Activated CD4-positive, CD25-positive, alpha-beta regulatory T cell treated with anti-CD3 and anti-CD28 coated beads, Interleukin-2, amount 50 U/mL, for 72 hours (primary cell): ENCODE measurements at regions not wholly inside any gene's neighbourhood (a gene's known extent, or its start where the extent isn't known, plus 50 kb on each side); places are given as distances from the start of the nearest gene placed in this dataset.
"Not testable (repeated sequence)": the region's sequence is repeated elsewhere in the genome, so short reads cannot be mapped to it uniquely, and the experiment has no call there.

ENCODE experiments used
- DNase-seq: peaks from one replicate; pipeline ENCODE4 v3.0.0; 2021

GRCh38 chr10:6713716-6714115 is 133.6 kb upstream of the PRKCQ start:
- DNase-seq, result no peak

- no peak for DNase-seq
Measured at GRCh38 chr10:6713120-6713519, 133.0 kb upstream of the PRKCQ start.

- no peak for DNase-seq
Measured at GRCh38 chr10:6711881-6712280, 131.8 kb upstream of the PRKCQ start.

GRCh38 chr10:6711408-6711841 is 131.3 kb upstream of the PRKCQ start:
- no peak for DNase-seq

- no peak for DNase-seq
Measured at GRCh38 chr10:6707352-6707751, 127.3 kb upstream of the PRKCQ start.

- DNase-seq, result no peak
Measured at GRCh38 chr10:6706725-6707124, 126.6 kb upstream of the PRKCQ start.

- DNase-seq, result no peak
Measured at GRCh38 chr10:6704896-6705295, 124.8 kb upstream of the PRKCQ start.

- not testable (repeated sequence) for DNase-seq
Measured at GRCh38 chr10:6702833-6703232, 122.8 kb upstream of the PRKCQ start.

- DNase-seq, result no peak
Measured at GRCh38 chr10:6702030-6702429, 122.0 kb upstream of the PRKCQ start.

GRCh38 chr10:6701289-6701688 is 121.2 kb upstream of the PRKCQ start:
- DNase-seq, result no peak

GRCh38 chr10:6700066-6700465 is 120.0 kb upstream of the PRKCQ start:
- no peak for DNase-seq

GRCh38 chr10:6699336-6699735 is 119.3 kb upstream of the PRKCQ start:
- no peak for DNase-seq

- no peak for DNase-seq
Measured at GRCh38 chr10:6695519-6695918, 115.4 kb upstream of the PRKCQ start.

GRCh38 chr10:6694447-6695140 is 114.5 kb upstream of the PRKCQ start:
- DNase-seq, result no peak

- DNase-seq, result no peak
Measured at GRCh38 chr10:6692856-6693255, 112.8 kb upstream of the PRKCQ start.

- no peak for DNase-seq
Measured at GRCh38 chr10:6692103-6692502, 112.0 kb upstream of the PRKCQ start.

GRCh38 chr10:6689036-6689435 is 109.0 kb upstream of the PRKCQ start:
- DNase-seq, result no peak

- DNase-seq, result no peak
Measured at GRCh38 chr10:6680735-6681134, 100.7 kb upstream of the PRKCQ start.

- no peak for DNase-seq
Measured at GRCh38 chr10:6678956-6679355, 98.9 kb upstream of the PRKCQ start.

- peak; percentile 61 for DNase-seq
Measured at GRCh38 chr10:6678211-6678803, 98.2 kb upstream of the PRKCQ start.

GRCh38 chr10:6677129-6677528 is 97.1 kb upstream of the PRKCQ start:
- not testable (repeated sequence) for DNase-seq

GRCh38 chr10:6674291-6674690 is 94.2 kb upstream of the PRKCQ start:
- no peak for DNase-seq

- no peak for DNase-seq
Measured at GRCh38 chr10:6671976-6672375, 91.9 kb upstream of the PRKCQ start.

GRCh38 chr10:6669269-6669859 is 89.3 kb upstream of the PRKCQ start:
- no peak for DNase-seq
